A549 (cell line): ENCODE measurements at regions not wholly inside any gene's neighbourhood (a gene's known extent, or its start where the extent isn't known, plus 50 kb on each side); places are given as distances from the start of the nearest gene placed in this dataset.

Source experiments
- ATAC-seq, 2 experiments: fragments of 200-7000 bp in 1 of 2; fragments of >200 bp in 1 of 2; cut with Nextera tagmentation in 1 of 2; cut with Tn5 transposase in 1 of 2; 3 replicates each; pipeline versions ENCODE4 v1.8.0 to v1.9.1; 2018 to 2020; ENCODE audit warnings: mild to moderate bottlenecking in 1 of 2, moderate library complexity in 1 of 2
- CTCF ChIA-PET: fragments of 300-600 bp; sonication (Branson Sonifier 250); formaldehyde crosslinking; extraction: SDS; loops from one replicate; lab custom pipeline; 2021; ENCODE audit warnings: antibody characterized with exemption, inconsistent platforms; lab: Yijun Ruan, JAX
- POLR2A ChIA-PET: fragments of 350-600 bp; formaldehyde crosslinking; extraction: SDS; loops from one replicate; lab custom pipeline; 2021; ENCODE audit warnings: antibody characterized with exemption, inconsistent platforms; lab: Yijun Ruan, JAX
- DNase-seq, 2 experiments: peaks; one replicate each; pipeline versions ENCODE4 v3.0.0 to v3.0.0-alpha.2; 2011 to 2016; ENCODE audit warnings: low read depth in 1 of 2, low spot score in 1 of 2
- FAIRE-seq: peaks from 2 replicates; lab custom pipeline; 2011; peaks lifted over from hg19 to GRCh38; lab: Jason Lieb, UNC
- H3K27ac ChIP-seq, 2 experiments: fragments of >200 bp; sonication (Bioruptor Twin); formaldehyde crosslinking; 3 replicates each; pipeline ENCODE4 v1.5.1; 2016 to 2017
- H3K4me1 ChIP-seq: fragments of >200 bp; sonication (Bioruptor Twin); formaldehyde crosslinking; 3 replicates; pipeline ENCODE4 v1.6.1; 2016
- H3K4me2 ChIP-seq: fragments of >200 bp; sonication (Bioruptor Twin); formaldehyde crosslinking; 3 replicates; pipeline ENCODE4 v1.6.1; 2016
- H3K4me3 ChIP-seq: fragments of >200 bp; sonication (Bioruptor Twin); formaldehyde crosslinking; 3 replicates; pipeline ENCODE4 v1.5.1; 2016
- H3K9me3 ChIP-seq: fragments of >200 bp; sonication (Bioruptor Twin); formaldehyde crosslinking; 3 replicates; pipeline ENCODE4 v1.6.1; 2016
- BHLHE40 ChIP-seq: IDR thresholded peaks from 2 replicates; pipeline ENCODE4 v1.6.1; 2012; ENCODE audit warnings: low read depth, low read length, inconsistent platforms
- CBX2 ChIP-seq: fragments of 200-600 bp; sonication (generic); IDR thresholded peaks from 2 replicates; pipeline ENCODE4 v1.6.1; 2016; ENCODE audit warnings: low read depth, mild to moderate bottlenecking, borderline replicate concordance
- CBX8 ChIP-seq: fragments of 200-600 bp; sonication (generic); IDR thresholded peaks from 2 replicates; pipeline ENCODE4 v1.6.1; 2016
- CEBPB ChIP-seq, 2 experiments: fragments of >200 bp in 1 of 2; sonication (Bioruptor Twin) in 1 of 2; formaldehyde crosslinking in 1 of 2; IDR thresholded peaks; 2 replicates each; pipeline ENCODE4 v1.6.1; 2012 to 2016
- CTCF ChIP-seq: fragments of >200 bp; sonication (Bioruptor Twin); formaldehyde crosslinking; IDR thresholded peaks from 3 replicates; pipeline ENCODE4 v1.5.1; 2016
- E2F6 ChIP-seq: IDR thresholded peaks from 2 replicates; pipeline ENCODE4 v1.6.1; 2012; ENCODE audit warnings: low read depth, borderline replicate concordance
- ESRRA ChIP-seq: fragments of 150-350 bp; IDR thresholded peaks from 2 replicates; pipeline ENCODE4 v1.6.1; 2014; ENCODE audit warnings: mild to moderate bottlenecking, low read length, borderline replicate concordance
- FOXS1 ChIP-seq: fragments of 250-450 bp; sonication (Bioruptor Pico); IDR thresholded peaks from 2 replicates; pipeline ENCODE4 v1.5.0; 2020; ENCODE audit warnings: mild to moderate bottlenecking, moderate library complexity
- HES2 ChIP-seq: fragments of >200 bp; sonication (Bioruptor Twin); formaldehyde crosslinking; IDR thresholded peaks from 2 replicates; pipeline ENCODE4 v1.6.1; 2016
- HEYL ChIP-seq: fragments of 250-450 bp; sonication (Bioruptor Pico); IDR thresholded peaks from 2 replicates; pipeline ENCODE4 v1.8.0; 2021; ENCODE audit warnings: mild to moderate bottlenecking, moderate library complexity
- HOXB5 ChIP-seq: fragments of 250-450 bp; sonication (Bioruptor Pico); IDR thresholded peaks from 2 replicates; pipeline ENCODE4 v1.5.0; 2020; ENCODE audit warnings: mild to moderate bottlenecking, moderate library complexity
- KDM1A ChIP-seq: fragments of 200-600 bp; sonication (generic); IDR thresholded peaks from 2 replicates; pipeline ENCODE4 v1.6.1; 2016; ENCODE audit warnings: low read depth, mild to moderate bottlenecking
- MAX ChIP-seq: IDR thresholded peaks from 2 replicates; pipeline ENCODE4 v1.6.1; 2012
- NFE2L2 ChIP-seq: fragments of 150-350 bp; conservative IDR thresholded peaks from 2 replicates; pipeline ENCODE4 v1.6.1; 2014; ENCODE audit warnings: low read length
- RAD21 ChIP-seq, 2 experiments: fragments of >200 bp in 1 of 2; sonication (Bioruptor Twin) in 1 of 2; formaldehyde crosslinking in 1 of 2; IDR thresholded peaks in 1 of 2; conservative IDR thresholded peaks in 1 of 2; 2 replicates in 1 of 2; 3 replicates in 1 of 2; pipeline ENCODE4 v1.6.1; 2012 to 2018; ENCODE audit warnings: inconsistent platforms in 1 of 2
- RARB ChIP-seq: fragments of 250-450 bp; sonication (Bioruptor Pico); IDR thresholded peaks from 2 replicates; pipeline ENCODE4 v1.8.0; 2021; ENCODE audit warnings: mild to moderate bottlenecking, moderate library complexity
- RCOR1 ChIP-seq: fragments of 150-350 bp; IDR thresholded peaks from 2 replicates; pipeline ENCODE4 v1.6.1; 2014; ENCODE audit warnings: antibody characterized with exemption, low read length, low read depth
- REST ChIP-seq: fragments of 200-600 bp; sonication (generic); IDR thresholded peaks from 2 replicates; pipeline ENCODE4 v1.6.1; 2016; ENCODE audit warnings: antibody characterized with exemption, mild to moderate bottlenecking, moderate library complexity
- SMC3 ChIP-seq: fragments of >200 bp; sonication (Bioruptor Twin); formaldehyde crosslinking; IDR thresholded peaks from 3 replicates; pipeline ENCODE4 v1.6.1; 2018; ENCODE audit warnings: inconsistent platforms
- ZC3H11A ChIP-seq: fragments of 450-650 bp; IDR thresholded peaks from 2 replicates; pipeline ENCODE4 v1.6.1; 2014; ENCODE audit warnings: antibody characterized with exemption, mild to moderate bottlenecking
- whole genome bisulfite sequencing: methylation state at CpG from one replicate; pipeline ENCODE4 v1.1.6; 2017; ENCODE audit errors: missing lambda C conversion rate; 5-methylcytosine and 5-hydroxymethylcytosine counted together

- TF ChIP-seq HEYL (CRISPR knock-in tag) (no peak), E2F6 (no peak), CBX8 (no peak), KDM1A (no peak), ESRRA (no peak), SMC3 (no peak), FOXS1 (no peak), CBX2 (no peak), BHLHE40 (no peak), NFE2L2 (no peak), RAD21 (conservative IDR thresholded peaks at IDR 0.05 in 1 of 2, IDR thresholded peaks at IDR 0.05 in 1 of 2) (no peak), REST (no peak), MAX (no peak), CEBPB (IDR thresholded peaks at IDR 0.05) (no peak), ZC3H11A (no peak), RCOR1 (no peak), HES2 (no peak)
- Histone ChIP-seq H3K27ac (no peak overlapping the region), H3K4me2 (no peak overlapping the region), H3K9me3 (no peaks in the 10 kb centered on the region), H3K4me1 (no peaks in the 10 kb centered on the region), H3K4me3 (no peak overlapping the region)
- CTCF ChIA-PET, result interaction anchor here (0.7 to 1.6 kb wide), 2 partner anchors 11 to 12 kb away, joined by 3 read pairs; no protein-coding TSS in a partner anchor
- FAIRE-seq (no peak), DNase-seq (no peak), ATAC-seq (no peak)
- POLR2A ChIA-PET, result no interaction called here
These were observed 132.4 kb upstream of the CNTN1 start for GRCh38 chr12:40559865-40560264.

- WGBS, result 9% methylated on average over 1 of the region's 1 CpG
- no peak for DNase-seq
- no peak for ATAC-seq
- H3K4me1 ChIP-seq, result peaks cover 2% of the 10 kb centered on the region; the same call in 1 of the 3 replicates
- FAIRE-seq, result no peak
- H3K27ac ChIP-seq, result no peak overlapping the region
- no peak overlapping the region for H3K4me3 ChIP-seq
- ChIA-PET POLR2A (no interaction called here), CTCF (interaction anchor here (1.6 kb wide), 1 partner anchor 10 kb away, joined by 3 read pairs; no protein-coding TSS in a partner anchor)
- no peaks in the 10 kb centered on the region for H3K9me3 ChIP-seq
- no peak overlapping the region for H3K4me2 ChIP-seq
- TF ChIP-seq CTCF (no peak), ESRRA (no peak), ZC3H11A (no peak), FOXS1 (no peak), NFE2L2 (no peak), RARB (CRISPR knock-in tag) (no peak), HOXB5 (CRISPR knock-in tag) (no peak)
- TF ChIP-seq, all 56 proteins: peak for 0
These were observed 131.4 kb upstream of the CNTN1 start for GRCh38 chr12:40560848-40561247.
